Activated CD8-positive, alpha-beta memory T cell treated with anti-CD3 and anti-CD28 coated beads, Interleukin-2, amount 10 ng/mL, durations not matched to agents 7 days and 5 days (primary cell): ENCODE measurements at regions not wholly inside any gene's neighbourhood (a gene's known extent, or its start where the extent isn't known, plus 50 kb on each side); places are given as distances from the start of the nearest gene placed in this dataset.

Experiments
- ATAC-seq: fragments of 150-1000 bp; cut with Tn5 transposase; one replicate; pipeline ENCODE4 v1.10.0; 2021; ENCODE audit warnings: moderate library complexity
- CTCF ChIA-PET: fragments of 350-600 bp; sonication (Branson Sonifier 250); formaldehyde crosslinking; loops from one replicate; lab custom pipeline; 2021; ENCODE audit warnings: antibody characterized with exemption; lab: Charles Lee
- DNase-seq: peaks from one replicate; pipeline ENCODE4 v3.0.0-alpha.2; 2020
- H3K27ac Mint-ChIP-seq: one replicate; pipeline ENCODE4 v1.8.0; 2021; ENCODE audit warnings: mild to moderate bottlenecking, mixed read lengths
- H3K27me3 Mint-ChIP-seq: one replicate; pipeline ENCODE4 v1.8.0; 2021; ENCODE audit warnings: mixed read lengths
- H3K36me3 Mint-ChIP-seq: one replicate; pipeline ENCODE4 v1.8.0; 2021; ENCODE audit warnings: mild to moderate bottlenecking, mixed read lengths
- H3K4me1 Mint-ChIP-seq: one replicate; pipeline ENCODE4 v1.8.0; 2021; ENCODE audit warnings: mixed read lengths
- H3K4me3 Mint-ChIP-seq: one replicate; pipeline ENCODE4 v1.8.0; 2021; ENCODE audit warnings: mild to moderate bottlenecking, moderate library complexity, mixed read lengths
- H3K9me3 Mint-ChIP-seq: one replicate; pipeline ENCODE4 v1.8.0; 2022; ENCODE audit warnings: low read depth, mixed read lengths

- Mint-ChIP-seq H3K36me3 (no peaks in the 10 kb centered on the region), H3K4me1 (no peaks in the 10 kb centered on the region), H3K27me3 (peaks cover 7% of the 10 kb centered on the region), H3K4me3 (no peak overlapping the region), H3K9me3 (no peaks in the 10 kb centered on the region), H3K27ac (no peak overlapping the region)
- no peak for DNase-seq
- ATAC-seq, result no peak
- CTCF ChIA-PET, result no interaction called here
Observed at GRCh38 chr9:121577166-121577565, 74.3 kb upstream of the DAB2IP start.

GRCh38 chr9:121577572-121577971 lies 73.9 kb upstream of the DAB2IP start:
- CTCF ChIA-PET, result no interaction called here
- no peak for ATAC-seq

GRCh38 chr9:121581786-121582600 lies 69.4 kb upstream of the DAB2IP start:
- Mint-ChIP-seq H3K4me1 (no peaks in the 10 kb centered on the region), H3K27ac (no peak overlapping the region), H3K9me3 (no peaks in the 10 kb centered on the region), H3K36me3 (no peaks in the 10 kb centered on the region), H3K4me3 (no peak overlapping the region), H3K27me3 (peaks cover 16% of the 10 kb centered on the region)
- DNase-seq (no peak), ATAC-seq (no peak)
- CTCF ChIA-PET, result interaction anchor here (1.5 kb wide), 1 partner anchor 32 kb away, joined by 3 read pairs; no protein-coding TSS in a partner anchor

More at GRCh38 chr9:121577572-121577971, 73.9 kb upstream of the DAB2IP start:
- H3K9me3 Mint-ChIP-seq, result no peaks in the 10 kb centered on the region
- no peak overlapping the region for H3K27ac Mint-ChIP-seq
- no peak for DNase-seq
- H3K36me3 Mint-ChIP-seq, result no peaks in the 10 kb centered on the region
- H3K4me3 Mint-ChIP-seq, result no peak overlapping the region
- H3K4me1 Mint-ChIP-seq, result no peaks in the 10 kb centered on the region
- H3K27me3 Mint-ChIP-seq, result peaks cover 8% of the 10 kb centered on the region

- H3K4me3 Mint-ChIP-seq, result no peak overlapping the region
- no peaks in the 10 kb centered on the region for H3K36me3 Mint-ChIP-seq
- CTCF ChIA-PET, result interaction anchor here (0.8 to 1.5 kb wide), 2 partner anchors 32 to 308 kb away, joined by 3 read pairs; no protein-coding TSS in a partner anchor
- H3K27ac Mint-ChIP-seq, result no peak overlapping the region
- H3K9me3 Mint-ChIP-seq, result no peaks in the 10 kb centered on the region
- DNase-seq (no peak), ATAC-seq (no peak)
- H3K27me3 Mint-ChIP-seq, result peaks cover 20% of the 10 kb centered on the region
- H3K4me1 Mint-ChIP-seq, result no peaks in the 10 kb centered on the region
Observed at GRCh38 chr9:121582641-121583040, 68.8 kb upstream of the DAB2IP start.

GRCh38 chr9:121584421-121584820 lies 67.0 kb upstream of the DAB2IP start:
- no peaks in the 10 kb centered on the region for H3K9me3 Mint-ChIP-seq
- CTCF ChIA-PET, result interaction anchor here (1.0 kb wide), 1 partner anchor 38 kb away, joined by 3 read pairs; no protein-coding TSS in a partner anchor

GRCh38 chr9:121587863-121588262 lies 63.6 kb upstream of the DAB2IP start:
- CTCF ChIA-PET, result no interaction called here
- ATAC-seq, result no peak
- no peaks in the 10 kb centered on the region for H3K36me3 Mint-ChIP-seq
- no peak for DNase-seq
- no peak overlapping the region for H3K27ac Mint-ChIP-seq
- H3K9me3 Mint-ChIP-seq, result no peaks in the 10 kb centered on the region
- no peak overlapping the region for H3K4me3 Mint-ChIP-seq
- no peaks in the 10 kb centered on the region for H3K4me1 Mint-ChIP-seq
- H3K27me3 Mint-ChIP-seq, result peaks cover 29% of the 10 kb centered on the region

More at GRCh38 chr9:121584421-121584820, 67.0 kb upstream of the DAB2IP start:
- H3K27me3 Mint-ChIP-seq, result peaks cover 30% of the 10 kb centered on the region
- H3K27ac Mint-ChIP-seq, result no peak overlapping the region
- ATAC-seq (no peak), DNase-seq (no peak)
- H3K4me1 Mint-ChIP-seq, result no peaks in the 10 kb centered on the region
- no peaks in the 10 kb centered on the region for H3K36me3 Mint-ChIP-seq
- no peak overlapping the region for H3K4me3 Mint-ChIP-seq

GRCh38 chr9:121589986-121590385 lies 61.4 kb upstream of the DAB2IP start:
- no peaks in the 10 kb centered on the region for H3K36me3 Mint-ChIP-seq
- H3K27me3 Mint-ChIP-seq, result peaks cover 37% of the 10 kb centered on the region
- DNase-seq, result no peak
- no peak overlapping the region for H3K27ac Mint-ChIP-seq
- CTCF ChIA-PET, result no interaction called here
- H3K4me1 Mint-ChIP-seq, result no peaks in the 10 kb centered on the region
- no peaks in the 10 kb centered on the region for H3K9me3 Mint-ChIP-seq
- no peak overlapping the region for H3K4me3 Mint-ChIP-seq
- ATAC-seq, result no peak

GRCh38 chr9:121592265-121592664 lies 59.2 kb upstream of the DAB2IP start:
- H3K27me3 Mint-ChIP-seq, result peaks cover 43% of the 10 kb centered on the region
- no peak for ATAC-seq

GRCh38 chr9:121593066-121593465 lies 58.4 kb upstream of the DAB2IP start:
- CTCF ChIA-PET, result no interaction called here
- ATAC-seq, result no peak
- Mint-ChIP-seq H3K36me3 (peaks cover 3% of the 10 kb centered on the region), H3K27ac (no peak overlapping the region), H3K4me1 (no peaks in the 10 kb centered on the region), H3K9me3 (no peaks in the 10 kb centered on the region), H3K4me3 (no peak overlapping the region), H3K27me3 (peaks cover 48% of the 10 kb centered on the region)
- DNase-seq, result no peak

More at GRCh38 chr9:121592265-121592664, 59.2 kb upstream of the DAB2IP start:
- H3K36me3 Mint-ChIP-seq, result peaks cover 2% of the 10 kb centered on the region
- CTCF ChIA-PET, result no interaction called here
- H3K9me3 Mint-ChIP-seq, result no peaks in the 10 kb centered on the region
- H3K27ac Mint-ChIP-seq, result no peak overlapping the region
- DNase-seq, result no peak
- H3K4me1 Mint-ChIP-seq, result no peaks in the 10 kb centered on the region
- no peak overlapping the region for H3K4me3 Mint-ChIP-seq

GRCh38 chr9:121596515-121596914 lies 54.9 kb upstream of the DAB2IP start:
- no peak for ATAC-seq
- Mint-ChIP-seq H3K4me1 (no peaks in the 10 kb centered on the region), H3K27ac (no peak overlapping the region), H3K27me3 (peaks cover 60% of the 10 kb centered on the region), H3K36me3 (peaks cover 3% of the 10 kb centered on the region), H3K4me3 (no peak overlapping the region), H3K9me3 (no peaks in the 10 kb centered on the region)
- CTCF ChIA-PET, result no interaction called here
- DNase-seq, result no peak

GRCh38 chr9:121597698-121598166 lies 53.7 kb upstream of the DAB2IP start:
- Mint-ChIP-seq H3K4me3 (no peak overlapping the region), H3K27ac (no peak overlapping the region), H3K36me3 (peaks cover 3% of the 10 kb centered on the region), H3K27me3 (peaks cover 63% of the 10 kb centered on the region), H3K9me3 (no peaks in the 10 kb centered on the region), H3K4me1 (no peaks in the 10 kb centered on the region)
- ATAC-seq (no peak), DNase-seq (no peak)
- CTCF ChIA-PET, result interaction anchor here (0.6 kb wide), 1 partner anchor 330 kb away, joined by 3 read pairs; no protein-coding TSS in a partner anchor

GRCh38 chr9:121598167-121598964 lies 53.1 kb upstream of the DAB2IP start:
- DNase-seq, result no peak
- H3K36me3 Mint-ChIP-seq, result peaks cover 3% of the 10 kb centered on the region
- CTCF ChIA-PET, result interaction anchor here (0.5 to 0.6 kb wide), 2 partner anchors 330 to 387 kb away, joined by 3 read pairs; no protein-coding TSS in a partner anchor
- no peak overlapping the region for H3K27ac Mint-ChIP-seq
- no peak overlapping the region for H3K4me3 Mint-ChIP-seq
- no peak for ATAC-seq
- H3K4me1 Mint-ChIP-seq, result no peaks in the 10 kb centered on the region
- H3K9me3 Mint-ChIP-seq, result no peaks in the 10 kb centered on the region
- H3K27me3 Mint-ChIP-seq, result peaks cover 66% of the 10 kb centered on the region
